Activated gamma-delta T cell treated with Interleukin-2 at 50 U/mL for 16 hours (primary cell): ENCODE measurements at regions not wholly inside any gene's neighbourhood (a gene's known extent, or its start where the extent isn't known, plus 50 kb on each side); places are given as distances from the start of the nearest gene placed in this dataset.

Source experiments
- DNase-seq: peaks from one replicate; pipeline ENCODE4 v3.0.0-alpha.2; 2020

GRCh38 chr4:3818371-3818770, 52.2 kb downstream of the ADRA2C start:
- DNase-seq, result no peak

- DNase-seq, result no peak
These were observed 53.2 kb downstream of the ADRA2C start for GRCh38 chr4:3819210-3819919.

- no peak for DNase-seq
These were observed 54.0 kb downstream of the ADRA2C start for GRCh38 chr4:3820016-3820805.

- DNase-seq, result no peak
These were observed 54.8 kb downstream of the ADRA2C start for GRCh38 chr4:3820806-3821579.

- no peak for DNase-seq
These were observed 55.5 kb downstream of the ADRA2C start for GRCh38 chr4:3821580-3822229.

GRCh38 chr4:3822230-3822947, 56.2 kb downstream of the ADRA2C start:
- DNase-seq, result no peak

GRCh38 chr4:3823496-3824341, 57.5 kb downstream of the ADRA2C start:
- no peak for DNase-seq

GRCh38 chr4:3824521-3825270, 58.5 kb downstream of the ADRA2C start:
- DNase-seq, result no peak

- no peak for DNase-seq
These were observed 59.3 kb downstream of the ADRA2C start for GRCh38 chr4:3825530-3825929.

GRCh38 chr4:3826247-3827172, 60.3 kb downstream of the ADRA2C start:
- no peak for DNase-seq

GRCh38 chr4:3827616-3828492, 61.7 kb downstream of the ADRA2C start:
- no peak for DNase-seq

GRCh38 chr4:3828546-3828945, 62.4 kb downstream of the ADRA2C start:
- DNase-seq, result no peak

- DNase-seq, result no peak
These were observed 63.2 kb downstream of the ADRA2C start for GRCh38 chr4:3829211-3829955.

GRCh38 chr4:3829956-3830773, 64.0 kb downstream of the ADRA2C start:
- DNase-seq, result no peak

- no peak for DNase-seq
These were observed 64.8 kb downstream of the ADRA2C start for GRCh38 chr4:3830774-3831528.
